BJ (cell line): ENCODE measurements at regions not wholly inside any gene's neighbourhood (a gene's known extent, or its start where the extent isn't known, plus 50 kb on each side); places are given as distances from the start of the nearest gene placed in this dataset.

Experiments
- CTCF ChIA-PET: fragments of 350-600 bp; formaldehyde crosslinking; extraction: SDS; loops from one replicate; lab custom pipeline; 2021; ENCODE audit warnings: antibody characterized with exemption, inconsistent platforms; lab: Yijun Ruan, JAX
- POLR2A ChIA-PET: fragments of 300-600 bp; sonication (Branson Sonifier 250); formaldehyde crosslinking; extraction: SDS; loops from one replicate; lab custom pipeline; 2021; ENCODE audit warnings: antibody characterized with exemption; lab: Charles Lee
- DNase-seq: peaks from one replicate; pipeline ENCODE4 v3.0.0-alpha.2; 2011; ENCODE audit warnings: low read depth
- H3K27me3 ChIP-seq: 2 replicates; pipeline ENCODE4 v1.6.0; 2011; ENCODE audit warnings: low read length; ENCODE audit not compliant: control insufficient read depth, insufficient read depth
- H3K36me3 ChIP-seq: 2 replicates; pipeline ENCODE4 v1.5.1; 2011; ENCODE audit warnings: low read length; ENCODE audit not compliant: control insufficient read depth, insufficient read depth
- H3K4me3 ChIP-seq: 2 replicates; pipeline ENCODE4 v1.5.1; 2011; ENCODE audit warnings: low read depth, mild to moderate bottlenecking, control low read depth, low read length
- TF ChIP-seq, protein P1 (sequence below): IDR thresholded peaks from 2 replicates; pipeline ENCODE4 v1.5.1; 2011; ENCODE audit warnings: low read depth, mild to moderate bottlenecking, control low read depth, inconsistent platforms, low read length, moderate library complexity; ENCODE audit not compliant: insufficient read depth

DNA sequence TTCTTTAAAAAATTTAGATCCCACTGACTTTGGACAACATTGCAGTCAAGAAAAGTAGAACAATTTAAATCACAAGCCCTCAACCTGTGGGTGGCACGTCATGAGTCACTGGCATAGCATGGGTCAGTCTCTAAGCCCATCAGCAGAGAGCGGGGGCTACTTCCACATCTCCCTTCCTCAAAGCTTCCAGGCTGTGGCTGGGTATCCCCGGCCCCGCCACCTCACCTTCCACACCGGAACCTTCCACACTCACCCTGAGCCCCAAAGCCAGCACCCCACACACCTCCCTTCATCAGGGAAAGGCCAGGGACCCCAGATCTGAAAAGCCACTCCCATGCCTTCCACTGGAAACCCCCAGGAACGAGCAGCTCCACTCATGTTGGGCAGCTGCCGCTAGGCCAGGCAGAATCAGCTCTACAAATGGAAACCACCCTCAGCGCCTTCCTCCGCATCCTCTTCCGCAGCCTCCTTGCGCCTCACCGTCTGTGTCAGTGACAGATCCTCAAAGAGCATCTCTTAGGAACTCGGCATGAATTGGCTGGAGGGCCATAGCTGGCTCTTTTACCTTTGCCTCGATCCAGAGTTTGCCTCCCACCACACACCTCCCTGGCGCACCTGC, 156.5 kb downstream of the ERCC6L2 start:
- H3K36me3 ChIP-seq: no peaks in the 10 kb centered on the region
- POLR2A ChIA-PET: no interaction called here
- no peak for DNase-seq
- TF ChIP-seq, protein P1, sequence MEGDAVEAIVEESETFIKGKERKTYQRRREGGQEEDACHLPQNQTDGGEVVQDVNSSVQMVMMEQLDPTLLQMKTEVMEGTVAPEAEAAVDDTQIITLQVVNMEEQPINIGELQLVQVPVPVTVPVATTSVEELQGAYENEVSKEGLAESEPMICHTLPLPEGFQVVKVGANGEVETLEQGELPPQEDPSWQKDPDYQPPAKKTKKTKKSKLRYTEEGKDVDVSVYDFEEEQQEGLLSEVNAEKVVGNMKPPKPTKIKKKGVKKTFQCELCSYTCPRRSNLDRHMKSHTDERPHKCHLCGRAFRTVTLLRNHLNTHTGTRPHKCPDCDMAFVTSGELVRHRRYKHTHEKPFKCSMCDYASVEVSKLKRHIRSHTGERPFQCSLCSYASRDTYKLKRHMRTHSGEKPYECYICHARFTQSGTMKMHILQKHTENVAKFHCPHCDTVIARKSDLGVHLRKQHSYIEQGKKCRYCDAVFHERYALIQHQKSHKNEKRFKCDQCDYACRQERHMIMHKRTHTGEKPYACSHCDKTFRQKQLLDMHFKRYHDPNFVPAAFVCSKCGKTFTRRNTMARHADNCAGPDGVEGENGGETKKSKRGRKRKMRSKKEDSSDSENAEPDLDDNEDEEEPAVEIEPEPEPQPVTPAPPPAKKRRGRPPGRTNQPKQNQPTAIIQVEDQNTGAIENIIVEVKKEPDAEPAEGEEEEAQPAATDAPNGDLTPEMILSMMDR: no peak
- H3K4me3 ChIP-seq: no peak overlapping the region
- CTCF ChIA-PET: no interaction called here
- H3K27me3 ChIP-seq: peaks cover 9% of the 10 kb centered on the region

DNA sequence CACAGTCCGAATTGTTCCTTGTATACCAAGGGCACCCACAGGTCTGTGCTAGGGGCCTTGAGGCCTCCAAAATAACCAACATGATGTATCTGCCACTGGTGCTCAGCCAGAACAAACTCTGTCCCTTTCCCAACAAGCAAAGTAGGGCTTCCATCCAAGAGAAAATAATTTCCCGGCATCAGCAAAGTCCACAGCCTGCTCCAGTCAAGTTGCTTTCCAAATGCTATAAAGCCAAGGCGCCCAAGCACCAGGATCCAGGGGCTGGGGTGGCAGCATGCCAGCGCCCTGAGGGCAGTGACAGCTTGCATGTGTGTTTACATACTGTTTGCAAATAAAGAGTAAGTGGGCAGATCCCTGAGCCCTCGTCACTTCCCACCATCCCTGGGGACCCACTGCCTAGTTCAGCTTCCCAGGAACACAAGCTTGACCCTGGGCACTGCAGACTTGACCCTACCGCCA, 155.9 kb downstream of the ERCC6L2 start:
- no peak overlapping the region for H3K4me3 ChIP-seq
- H3K27me3 ChIP-seq: peaks cover 13% of the 10 kb centered on the region
- no peak for DNase-seq
- H3K36me3 ChIP-seq: no peaks in the 10 kb centered on the region
- TF ChIP-seq, protein P1: no peak
- CTCF ChIA-PET: no interaction called here
- POLR2A ChIA-PET: no interaction called here

DNA sequence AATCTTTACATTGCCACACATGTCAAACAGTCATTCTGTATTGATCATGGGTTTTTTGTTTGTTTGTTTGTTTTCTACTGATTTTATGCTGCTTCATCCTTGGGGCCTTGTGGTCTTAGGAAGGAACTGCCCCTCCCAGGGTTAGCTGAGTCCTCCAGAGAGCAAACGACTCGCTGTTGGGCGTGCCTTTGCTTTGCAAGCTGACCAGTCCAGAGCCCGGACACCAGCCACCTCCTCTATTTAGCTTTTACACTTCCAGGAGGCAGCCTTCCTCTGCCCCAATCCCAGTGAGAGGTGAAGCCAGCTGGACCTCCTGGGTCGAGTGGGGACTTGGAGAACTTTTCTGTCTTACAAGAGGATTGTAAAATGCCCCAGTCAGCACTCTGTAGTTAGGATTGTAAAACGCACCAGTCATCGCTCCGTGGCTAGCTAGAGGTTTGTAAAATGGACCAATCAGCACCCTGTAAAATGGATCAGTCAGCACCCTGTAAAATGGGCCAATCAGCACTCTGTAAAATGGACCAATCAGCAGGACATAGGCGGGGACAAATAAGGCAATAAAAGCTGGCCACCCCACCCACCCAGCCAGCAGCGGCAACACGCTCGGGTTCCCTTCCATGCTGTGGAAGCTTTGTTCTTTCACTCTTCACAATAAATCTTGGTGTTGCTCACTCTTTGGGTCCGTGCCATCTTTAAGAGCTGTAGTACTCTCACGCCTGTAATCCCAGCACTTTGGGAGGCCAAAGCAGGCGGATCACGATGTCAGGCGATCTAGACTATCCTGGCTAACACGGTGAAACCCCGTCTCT, 154.4 kb downstream of the ERCC6L2 start:
- no peak overlapping the region for H3K4me3 ChIP-seq
- POLR2A ChIA-PET: no interaction called here
- peaks cover 16% of the 10 kb centered on the region for H3K27me3 ChIP-seq
- H3K36me3 ChIP-seq: no peaks in the 10 kb centered on the region
- DNase-seq: no peak
- TF ChIP-seq, protein P1: no peak
- CTCF ChIA-PET: no interaction called here

DNA sequence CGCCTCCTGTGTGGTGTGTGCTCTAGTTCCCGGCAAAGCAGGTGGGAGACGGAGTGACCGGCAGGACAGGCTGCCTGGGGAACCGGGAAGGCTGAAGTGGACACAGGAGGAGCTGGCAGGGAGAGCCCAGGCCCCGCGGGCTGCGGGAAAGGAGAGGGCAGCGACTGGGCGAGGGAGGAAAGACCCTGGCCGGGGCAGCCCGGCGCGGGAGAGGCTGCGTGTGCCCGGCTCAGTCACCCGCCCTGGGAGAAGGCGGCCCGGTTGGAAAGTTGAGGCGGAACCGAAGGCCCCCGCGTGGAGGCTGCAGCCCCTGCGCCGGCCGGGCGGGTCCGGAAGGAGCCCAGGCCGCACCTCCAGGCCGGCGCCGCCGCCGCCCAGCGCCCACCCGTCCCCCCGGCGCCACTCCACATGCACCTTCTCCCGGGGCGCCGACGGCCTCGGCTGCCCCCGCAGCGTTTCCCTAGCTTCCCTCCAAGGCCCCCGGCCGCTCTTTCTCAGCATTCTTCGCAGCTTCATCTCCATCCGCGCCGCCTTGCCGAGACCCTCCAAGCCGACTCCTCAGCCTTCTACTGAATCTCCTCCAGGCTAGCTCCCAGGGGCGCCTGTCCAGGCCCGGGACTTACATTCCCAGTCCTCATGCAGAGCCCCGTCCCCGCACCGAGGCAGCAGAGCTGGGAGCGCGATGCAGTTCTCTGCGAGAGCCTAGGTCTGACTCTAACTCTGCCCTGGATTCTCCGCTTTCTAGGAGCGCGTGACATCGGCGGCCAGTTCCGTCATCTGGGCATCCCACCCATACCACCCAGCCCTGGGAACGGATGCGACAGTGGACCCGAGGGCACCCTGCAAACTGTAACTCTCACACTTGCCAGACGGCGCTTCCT, 152.0 kb downstream of the ERCC6L2 start:
- Histone ChIP-seq H3K27me3 (peaks cover 27% of the 10 kb centered on the region), H3K4me3 (no peak overlapping the region)
- POLR2A ChIA-PET: no interaction called here

More for the DNA sequence above, 152.0 kb downstream of the ERCC6L2 start:
- TF ChIP-seq, protein P1: no peak
- CTCF ChIA-PET: interaction anchor here (0.9 kb wide), 1 partner anchor 47 kb away, joined by 3 read pairs; no protein-coding TSS in a partner anchor
- no peaks in the 10 kb centered on the region for H3K36me3 ChIP-seq
- no peak for DNase-seq
